ENCODE measurements at regions not wholly inside any gene's neighbourhood (a gene's known extent, or its start where the extent isn't known, plus 50 kb on each side); places are given as distances from the start of the nearest gene placed in this dataset.

- H3K27ac ChIP-seq (ENCODE audit: extremely low read length, insufficient read depth, low read length) = no peak overlapping the region
- no peak for TF ChIP-seq AFF4 (CRISPR knock-in tag; IDR thresholded peaks at IDR 0.05)
- TF ChIP-seq PRDM15 (CRISPR knock-in tag; IDR thresholded peaks at IDR 0.05) = no peak
- no peak for TF ChIP-seq ONECUT2 (CRISPR knock-in tag; IDR thresholded peaks at IDR 0.05)
- no peak for TF ChIP-seq RFXAP (CRISPR knock-in tag; IDR thresholded peaks at IDR 0.05; ENCODE audit: borderline replicate concordance)
- TF ChIP-seq ZNF629 (CRISPR knock-in tag; conservative IDR thresholded peaks at IDR 0.05) = no peak
- TF ChIP-seq SNAPC4 (CRISPR knock-in tag; IDR thresholded peaks at IDR 0.05) = no peak
- no peak for TF ChIP-seq PATZ1 (CRISPR knock-in tag; IDR thresholded peaks at IDR 0.05)
- no peak for TF ChIP-seq MED1 (CRISPR knock-in tag; IDR thresholded peaks at IDR 0.05)
- no peak for TF ChIP-seq ZNF569 (CRISPR knock-in tag; IDR thresholded peaks at IDR 0.05; ENCODE audit: borderline replicate concordance)
- no peak for TF ChIP-seq RELA (CRISPR knock-in tag; IDR thresholded peaks at IDR 0.05)
These were observed 546.4 kb upstream of the SOX11 start for GRCh38 chr2:5145801-5146200.

More at GRCh38 chr2:5145801-5146200, 546.4 kb upstream of the SOX11 start:
- Histone ChIP-seq H3K9me3 (ENCODE audit: low read length) (peaks cover 80% of the 10 kb centered on the region), H4K20me1 (ENCODE audit: insufficient read depth, low read length) (no peaks in the 10 kb centered on the region), H3K9ac (ENCODE audit: insufficient read depth, low read depth, low read length) (no peak overlapping the region), H3K4me3 (replicated peaks in 1 of 3; ENCODE audit: insufficient read depth in 1 of 3, low read depth in 2 of 3, low read length in 3 of 3) (no peak overlapping the region), H3K36me3 (replicated peaks in 1 of 2; ENCODE audit: control insufficient read depth in 1 of 2, insufficient read depth in 2 of 2, low read length in 2 of 2) (no peaks in the 10 kb centered on the region), H3K27me3 (ENCODE audit: control insufficient read depth in 1 of 2, insufficient read depth in 2 of 2, low read length in 2 of 2) (no peaks in the 10 kb centered on the region), H2AFZ (ENCODE audit: low read length) (no peak overlapping the region), H3K4me1 (ENCODE audit: insufficient read depth, low read length) (no peaks in the 10 kb centered on the region), H3K79me2 (ENCODE audit: insufficient read depth, low read length) (no peaks in the 10 kb centered on the region), H3K4me2 (ENCODE audit: low read depth, low read length) (no peak overlapping the region)
- ChIA-PET POLR2A (no interaction called here), CTCF (ENCODE audit: low intra/inter-chr PET ratio, low total read pairs) (no interaction called here)
- ATAC-seq (no peak), DNase-seq (ENCODE audit: low spot score) (no peak), FAIRE-seq (no peak)
- WGBS (ENCODE audit: low lambda C conversion rate) = 69% methylated on average over 4 of the region's 4 CpGs
- no TSS peak for BruUV-seq (replicated peaks)
- in situ Hi-C loops (cut with HindIII; ENCODE audit: extremely low pct_ligation_motif_present, low pct_unique_long_range_greater_than_20kb) = no loop called here
- intact Hi-C loops (cut with micrococcal nuclease; ENCODE audit: unreplicated experiment) = no loop called here
